Psoas muscle (tissue), 7 donors: ENCODE measurements at regions not wholly inside any gene's neighbourhood (a gene's known extent, or its start where the extent isn't known, plus 50 kb on each side); places are given as distances from the start of the nearest gene placed in this dataset.
A peak's percentile ranks its signal among the peaks of the same experiment; 100 is the strongest.

Experiments used
- ATAC-seq, 4 donors: fragments of 200-7000 bp; cut with Tn5 transposase; one replicate each; pipeline ENCODE4 v1.9.1; 2020; ENCODE audit warnings: moderate library complexity in 3 of 4, mild to moderate bottlenecking in 2 of 4
- DNase-seq, 2 donors: peaks; one replicate each; pipeline ENCODE4 v3.0.0-alpha.2; 2020
- H3K27ac ChIP-seq: fragments of 200-600 bp; one replicate; pipeline ENCODE4 v1.8.0; 2022
- H3K27me3 ChIP-seq, 3 donors: fragments of 200-600 bp in 1 of 3; one replicate each; pipeline versions ENCODE4 v1.6.1 to v1.8.0; 2013 to 2022; ENCODE audit warnings: low read length in 2 of 3, mild to moderate bottlenecking in 2 of 3, moderate library complexity in 1 of 3; ENCODE audit not compliant: insufficient read depth in 3 of 3
- H3K36me3 ChIP-seq, 2 donors: fragments of 200-600 bp in 1 of 2; one replicate each; pipeline versions ENCODE4 v1.6.1 to v1.8.0; 2013 to 2022; ENCODE audit warnings: low read depth in 1 of 2, mild to moderate bottlenecking in 1 of 2, moderate library complexity in 1 of 2; ENCODE audit not compliant: insufficient read depth in 1 of 2
- H3K4me1 ChIP-seq: fragments of 200-600 bp; one replicate; pipeline ENCODE4 v1.8.0; 2022
- H3K4me3 ChIP-seq: fragments of 200-600 bp; one replicate; pipeline ENCODE4 v1.8.0; 2022; ENCODE audit warnings: mild to moderate bottlenecking
- H3K9me3 ChIP-seq: fragments of 200-600 bp; one replicate; pipeline ENCODE4 v1.8.0; 2022
- WGBS, 3 donors: extraction: QIAGEN DNeasy Blood & Tissue Kit; methylation state at CpG; one replicate each; pipeline versions ENCODE4 v1.1.6 to v1.1.7; 2013; 5-methylcytosine and 5-hydroxymethylcytosine counted together
- intact Hi-C, 2 donors: fragments of 100-400 bp; cut with DNase I; formaldehyde crosslinking; loops; one replicate each; pipeline versions ENCODE4 v1.11.0 to v1.14.2; 2022
- TF ChIP-seq, protein P1 (sequence below): fragments of 200-600 bp; IDR thresholded peaks from one replicate; pipeline ENCODE4 v1.8.0; 2022; ENCODE audit warnings: antibody characterized with exemption
- donor health status: healthy with polysubstance abuse.
- donor health status: DM: no; HTN: no; CAD: no; lungs with moderate emphysema.
- donor health status: Bipolar disorder and iron deficiency.
- donor health status: healthy.
- donor health status: DM: yes; HTN: yes; CAD: no.
- donor health status: DM: no; HTN: no; CAD: no.
- donor health status: DM: yes; HTN: yes; CAD: no.

DNA sequence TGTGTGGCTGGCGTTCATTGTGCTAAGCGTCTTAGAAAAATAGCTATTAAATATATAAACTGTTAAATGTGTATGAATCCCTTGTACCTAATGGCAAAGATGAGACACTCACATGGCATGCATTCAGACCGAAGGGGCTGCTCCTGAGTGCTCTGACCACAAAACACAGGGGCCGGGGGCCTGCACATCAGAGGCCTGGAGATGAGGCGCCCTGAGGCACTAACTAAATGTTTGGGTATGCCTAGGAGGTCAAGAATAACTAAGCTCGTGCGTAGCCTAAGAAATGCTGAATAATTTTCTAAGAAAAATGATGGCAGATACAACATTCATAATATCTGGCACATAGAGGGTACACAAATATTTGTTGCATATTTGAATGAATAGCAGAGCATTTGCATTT lies 92.5 kb downstream of the PSMB1 start:
- no peaks in the 10 kb centered on the region for H3K9me3 ChIP-seq
- H3K27me3 ChIP-seq = no peaks in the 10 kb centered on the region
- no peak overlapping the region for H3K27ac ChIP-seq
- no peak overlapping the region for H3K4me3 ChIP-seq
- WGBS, 3 donors = 96 to 97% (median 96%) methylated on average over 7 of the region's 7 CpGs
- DNase-seq (no peak), ATAC-seq (no peak)
- H3K36me3 ChIP-seq = no peaks in the 10 kb centered on the region
- H3K4me1 ChIP-seq = no peaks in the 10 kb centered on the region
- TF ChIP-seq, protein P1, sequence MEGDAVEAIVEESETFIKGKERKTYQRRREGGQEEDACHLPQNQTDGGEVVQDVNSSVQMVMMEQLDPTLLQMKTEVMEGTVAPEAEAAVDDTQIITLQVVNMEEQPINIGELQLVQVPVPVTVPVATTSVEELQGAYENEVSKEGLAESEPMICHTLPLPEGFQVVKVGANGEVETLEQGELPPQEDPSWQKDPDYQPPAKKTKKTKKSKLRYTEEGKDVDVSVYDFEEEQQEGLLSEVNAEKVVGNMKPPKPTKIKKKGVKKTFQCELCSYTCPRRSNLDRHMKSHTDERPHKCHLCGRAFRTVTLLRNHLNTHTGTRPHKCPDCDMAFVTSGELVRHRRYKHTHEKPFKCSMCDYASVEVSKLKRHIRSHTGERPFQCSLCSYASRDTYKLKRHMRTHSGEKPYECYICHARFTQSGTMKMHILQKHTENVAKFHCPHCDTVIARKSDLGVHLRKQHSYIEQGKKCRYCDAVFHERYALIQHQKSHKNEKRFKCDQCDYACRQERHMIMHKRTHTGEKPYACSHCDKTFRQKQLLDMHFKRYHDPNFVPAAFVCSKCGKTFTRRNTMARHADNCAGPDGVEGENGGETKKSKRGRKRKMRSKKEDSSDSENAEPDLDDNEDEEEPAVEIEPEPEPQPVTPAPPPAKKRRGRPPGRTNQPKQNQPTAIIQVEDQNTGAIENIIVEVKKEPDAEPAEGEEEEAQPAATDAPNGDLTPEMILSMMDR = no peak
- intact Hi-C loops = no loop called here

DNA sequence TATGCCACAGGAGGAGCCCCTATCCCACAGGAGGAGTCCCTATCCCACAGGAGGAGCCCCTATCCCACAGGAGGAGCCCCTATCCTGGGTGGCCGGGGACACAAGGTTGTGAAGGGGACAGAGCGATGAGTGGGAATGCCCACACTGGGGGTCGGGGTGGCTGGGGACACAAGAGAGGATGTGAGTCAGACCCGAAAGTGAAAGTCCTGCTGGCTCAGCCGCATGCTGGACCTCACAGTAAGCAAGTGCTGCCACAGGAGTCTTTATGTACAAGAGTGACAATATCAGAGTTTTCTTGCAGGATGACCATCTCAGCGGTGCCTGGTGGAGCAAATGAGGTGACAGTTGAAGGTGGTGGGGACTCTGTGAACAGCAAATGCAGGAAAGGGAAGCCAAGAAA lies 93.7 kb downstream of the PSMB1 start:
- intact Hi-C loops = no loop called here
- Histone ChIP-seq H3K4me3 (no peak overlapping the region), H3K36me3 (no peaks in the 10 kb centered on the region), H3K9me3 (no peaks in the 10 kb centered on the region), H3K27ac (no peak overlapping the region), H3K4me1 (no peaks in the 10 kb centered on the region), H3K27me3 (no peaks in the 10 kb centered on the region)
- peak; percentile 50 to 57 for DNase-seq
- TF ChIP-seq, protein P1 = no peak
- 49 to 59% (median 54%) methylated on average over 6 of the region's 6 CpGs for WGBS, 3 donors
- ATAC-seq = no peak

DNA sequence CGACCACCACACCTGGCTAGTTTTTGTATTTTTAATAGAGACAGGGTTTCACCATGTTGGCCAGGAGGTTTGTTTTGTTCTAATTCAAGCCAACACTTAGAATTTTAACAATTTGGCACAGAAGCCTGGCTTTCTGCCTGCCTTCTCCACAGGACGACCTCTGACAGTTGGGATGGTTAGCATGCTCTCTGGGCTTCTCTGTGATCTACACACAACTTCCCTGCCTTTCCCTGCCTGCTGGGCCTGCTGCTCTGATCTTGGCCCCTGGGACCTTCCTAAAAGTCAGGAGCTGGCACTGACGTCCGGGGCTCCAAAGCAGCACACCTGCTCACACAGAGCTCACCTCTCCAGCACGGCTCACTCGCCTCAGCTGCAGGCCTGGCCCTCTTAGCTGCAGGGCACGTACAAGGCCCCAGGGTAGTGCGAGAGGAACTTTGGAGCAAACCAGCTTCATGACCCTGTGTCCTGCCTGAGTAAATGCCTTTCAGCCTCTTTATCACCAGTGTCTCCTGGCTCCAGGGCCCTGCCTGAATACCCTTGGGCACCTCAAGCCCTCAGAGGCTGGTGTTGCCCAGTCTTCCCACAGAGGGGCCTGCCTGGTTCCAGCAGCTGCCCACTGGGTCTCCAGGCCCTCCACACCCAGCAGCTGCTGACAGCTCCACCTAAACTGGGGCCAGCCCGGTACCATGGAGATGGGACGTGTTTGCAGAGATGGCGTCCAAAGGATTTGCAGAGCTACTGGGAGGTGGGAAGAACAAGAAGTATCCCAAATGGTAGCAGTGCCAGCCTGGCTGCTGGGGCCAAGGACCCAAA lies 96.0 kb downstream of the PSMB1 start:
- whole genome bisulfite sequencing, 3 donors = 72 to 77% (median 74%) methylated on average over 11 of the region's 11 CpGs
- DNase-seq (no peak), ATAC-seq (no peak)
- no peak overlapping the region for H3K27ac ChIP-seq
- no peaks in the 10 kb centered on the region for H3K9me3 ChIP-seq
- intact Hi-C loops = no loop called here
- H3K4me3 ChIP-seq = no peak overlapping the region
- H3K36me3 ChIP-seq = no peaks in the 10 kb centered on the region
- TF ChIP-seq, protein P1 = no peak
- no peaks in the 10 kb centered on the region for H3K27me3 ChIP-seq
- H3K4me1 ChIP-seq = no peaks in the 10 kb centered on the region
